Right lobe of liver (tissue), 6 donors: ENCODE measurements at regions not wholly inside any gene's neighbourhood (a gene's known extent, or its start where the extent isn't known, plus 50 kb on each side); places are given as distances from the start of the nearest gene placed in this dataset.

Source experiments
- ATAC-seq, 4 donors: fragments of 200-7000 bp; cut with Tn5 transposase; one replicate each; pipeline ENCODE4 v1.9.1; 2020; ENCODE audit warnings: mild to moderate bottlenecking in 4 of 4, moderate library complexity in 4 of 4
- DNase-seq, 3 donors: peaks; one replicate each; pipeline ENCODE4 v3.0.0-alpha.2; 2020
- H3K27ac ChIP-seq, 3 donors: fragments of 200-600 bp; one replicate each; pipeline ENCODE4 v1.8.0; 2022
- H3K27me3 ChIP-seq, 2 donors: fragments of 200-600 bp; one replicate each; pipeline ENCODE4 v1.8.0; 2022
- H3K36me3 ChIP-seq, 4 donors: fragments of 200-600 bp; sonication (generic) in 1 of 4; one replicate each; pipeline versions ENCODE4 v1.5.1 to v1.8.0; 2017 to 2022; ENCODE audit warnings: control low read depth in 1 of 4
- H3K4me1 ChIP-seq, 4 donors: fragments of 200-600 bp; sonication (generic) in 1 of 4; one replicate each; pipeline versions ENCODE4 v1.5.1 to v1.8.0; 2017 to 2022; ENCODE audit warnings: control low read depth in 1 of 4
- H3K4me3 ChIP-seq, 3 donors: fragments of 200-600 bp; one replicate each; pipeline ENCODE4 v1.8.0; 2022
- H3K9me3 ChIP-seq, 4 donors: fragments of 200-600 bp; sonication (generic) in 1 of 4; one replicate each; pipeline versions ENCODE4 v1.5.1 to v1.8.0; 2017 to 2022; ENCODE audit warnings: control low read depth in 1 of 4
- CTCF ChIP-seq, 4 donors: fragments of 200-600 bp in 3 of 4; fragments of 450-650 bp in 1 of 4; IDR thresholded peaks; one replicate each; pipeline versions ENCODE4 v1.5.1 to v1.8.0; 2016 to 2022; ENCODE audit warnings: antibody characterized with exemption in 4 of 4, mild to moderate bottlenecking in 2 of 4
- POLR2A ChIP-seq: fragments of 450-650 bp; IDR thresholded peaks from one replicate; pipeline ENCODE4 v1.6.1; 2017; ENCODE audit warnings: antibody characterized with exemption, mild to moderate bottlenecking
- WGBS: methylation state at CpG from one replicate; pipeline ENCODE4 v1.1.6; 2018; ENCODE audit warnings: low coverage, low lambda C conversion rate; ENCODE audit not compliant: insufficient coverage; ENCODE audit errors: missing lambda C conversion rate; 5-methylcytosine and 5-hydroxymethylcytosine counted together
- intact Hi-C, 2 donors: fragments of 100-400 bp; cut with DNase I; formaldehyde crosslinking; loops; one replicate each; pipeline versions ENCODE4 v1.11.2 to v1.14.1; 2022
- donor health status: DM: no; HTN: yes; CAD: no.
- donor health status: DM: no; HTN: no; CAD: no.
- donor health status: DM: no; HTN: no; CAD: no.
- donor health status: DM: no; HTN: yes; CAD: no.
- donor health status: DM: no; HTN: yes; CAD: no.

GRCh38 chr5:93800988-93801811 lies 59.8 kb upstream of the POU5F2 start:
- H3K27ac ChIP-seq: no peak overlapping the region
- no peak overlapping the region for H3K4me3 ChIP-seq
- ATAC-seq (peak; percentile 67 to 91 (median 81)), DNase-seq (no peak)
- no peaks in the 10 kb centered on the region for H3K9me3 ChIP-seq
- 14% methylated on average over 2 of the region's 2 CpGs for WGBS
- TF ChIP-seq CTCF (IDR thresholded peaks at IDR 0.05) (peak; percentile 59 to 76 (median 74)), POLR2A (no peak)
- intact Hi-C loops: no loop called here
- H3K4me1 ChIP-seq: no peaks in the 10 kb centered on the region
- no peaks in the 10 kb centered on the region for H3K27me3 ChIP-seq
- H3K36me3 ChIP-seq: no peaks in the 10 kb centered on the region

DNA sequence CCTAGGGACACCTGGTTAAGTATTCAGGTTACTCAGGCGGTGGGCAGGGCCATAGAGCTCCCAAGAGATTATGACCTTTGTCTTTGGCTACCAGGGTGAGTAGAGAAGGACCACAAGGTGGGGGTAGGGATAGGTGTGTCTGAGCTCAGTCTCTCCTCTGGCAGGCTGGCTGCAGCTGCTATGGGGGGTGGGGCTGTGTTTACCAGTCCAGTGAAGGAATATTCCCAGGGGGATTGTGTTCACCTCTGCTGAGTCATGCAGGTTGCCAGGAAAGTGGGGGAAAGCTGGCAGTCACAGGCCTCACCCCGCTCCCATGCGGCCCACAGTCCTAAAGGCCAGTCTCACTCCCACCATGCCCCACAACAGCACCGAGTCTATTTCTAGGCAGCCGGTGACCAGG lies 53.6 kb upstream of the POU5F2 start:
- H3K4me1 ChIP-seq: no peaks in the 10 kb centered on the region
- DNase-seq: no peak
- 100% methylated on average over 1 of the region's 5 CpGs for WGBS
- no peaks in the 10 kb centered on the region for H3K27me3 ChIP-seq
- TF ChIP-seq CTCF (IDR thresholded peaks at IDR 0.05) (no peak), POLR2A (no peak)
- intact Hi-C loops: no loop called here
- no peaks in the 10 kb centered on the region for H3K9me3 ChIP-seq
- no peak overlapping the region for H3K27ac ChIP-seq
- no peak for ATAC-seq
- H3K36me3 ChIP-seq: no peaks in the 10 kb centered on the region
- H3K4me3 ChIP-seq: no peak overlapping the region

GRCh38 chr5:93793159-93793781 lies 51.9 kb upstream of the POU5F2 start:
- Histone ChIP-seq H3K36me3 (no peaks in the 10 kb centered on the region), H3K4me3 (no peak overlapping the region), H3K4me1 (no peaks in the 10 kb centered on the region), H3K9me3 (no peaks in the 10 kb centered on the region), H3K27ac (no peak overlapping the region), H3K27me3 (no peaks in the 10 kb centered on the region)
- no peak for ATAC-seq
- intact Hi-C loops: no loop called here
- 87% methylated on average over 5 of the region's 5 CpGs for WGBS
- TF ChIP-seq POLR2A (no peak), CTCF (IDR thresholded peaks at IDR 0.05) (no peak)
- no peak for DNase-seq

GRCh38 chr5:93791518-93791972 lies 50.1 kb upstream of the POU5F2 start:
- H3K4me1 ChIP-seq: no peaks in the 10 kb centered on the region
- intact Hi-C loops: no loop called here
- DNase-seq (no peak), ATAC-seq (peak in 3 of 4 donors; percentile 28 to 57 (median 34))
- H3K27me3 ChIP-seq: no peaks in the 10 kb centered on the region
- H3K27ac ChIP-seq: no peak overlapping the region
- no peaks in the 10 kb centered on the region for H3K36me3 ChIP-seq
- H3K9me3 ChIP-seq: no peaks in the 10 kb centered on the region
- H3K4me3 ChIP-seq: no peak overlapping the region
- no peak for TF ChIP-seq CTCF (IDR thresholded peaks at IDR 0.05)
- TF ChIP-seq POLR2A: no peak
- 29% methylated on average over 3 of the region's 3 CpGs for WGBS
